Activated CD8-positive, alpha-beta T cell treated with anti-CD3 and anti-CD28 coated beads, Interleukin-2, amount 10 ng/mL, durations not matched to agents 7 days and 5 days (primary cell): ENCODE measurements at regions not wholly inside any gene's neighbourhood (a gene's known extent, or its start where the extent isn't known, plus 50 kb on each side); places are given as distances from the start of the nearest gene placed in this dataset.

Source experiments
- ATAC-seq: fragments of 150-1000 bp; cut with Tn5 transposase; one replicate; pipeline ENCODE4 v1.10.0; 2021; ENCODE audit warnings: moderate library complexity
- CTCF ChIA-PET: fragments of 350-600 bp; sonication (Branson Sonifier 250); formaldehyde crosslinking; loops from one replicate; lab custom pipeline; 2021; ENCODE audit warnings: antibody characterized with exemption; lab: Charles Lee
- POLR2A ChIA-PET: fragments of 350-600 bp; sonication (Branson Sonifier 250); formaldehyde crosslinking; loops from one replicate; lab custom pipeline; 2021; ENCODE audit warnings: antibody characterized with exemption; lab: Charles Lee
- DNase-seq: peaks from one replicate; pipeline ENCODE4 v3.0.0-alpha.2; 2020
- H3K27ac Mint-ChIP-seq: one replicate; pipeline ENCODE4 v1.8.0; 2021; ENCODE audit warnings: mild to moderate bottlenecking, mixed read lengths
- H3K27me3 Mint-ChIP-seq: one replicate; pipeline ENCODE4 v1.8.0; 2021; ENCODE audit warnings: low read depth, mixed read lengths
- H3K36me3 Mint-ChIP-seq: one replicate; pipeline ENCODE4 v1.8.0; 2021; ENCODE audit warnings: low read depth, mixed read lengths
- H3K4me1 Mint-ChIP-seq: one replicate; pipeline ENCODE4 v1.8.0; 2021; ENCODE audit warnings: low read depth, mixed read lengths
- H3K4me3 Mint-ChIP-seq: one replicate; pipeline ENCODE4 v1.8.0; 2021; ENCODE audit warnings: mild to moderate bottlenecking, mixed read lengths
- H3K9me3 Mint-ChIP-seq: one replicate; pipeline ENCODE4 v1.8.0; 2022; ENCODE audit warnings: mixed read lengths; ENCODE audit not compliant: insufficient read depth

- POLR2A ChIA-PET, result no interaction called here
- H3K4me1 Mint-ChIP-seq, result no peaks in the 10 kb centered on the region
- CTCF ChIA-PET, result no interaction called here
- no peaks in the 10 kb centered on the region for H3K27me3 Mint-ChIP-seq
- no peaks in the 10 kb centered on the region for H3K9me3 Mint-ChIP-seq
- no peaks in the 10 kb centered on the region for H3K36me3 Mint-ChIP-seq
- DNase-seq, result no peak
- H3K4me3 Mint-ChIP-seq, result no peak overlapping the region
- no peak overlapping the region for H3K27ac Mint-ChIP-seq
- no peak for ATAC-seq
These were observed 643.2 kb downstream of the SQOR start for GRCh38 chr15:46278062-46278461.

DNA sequence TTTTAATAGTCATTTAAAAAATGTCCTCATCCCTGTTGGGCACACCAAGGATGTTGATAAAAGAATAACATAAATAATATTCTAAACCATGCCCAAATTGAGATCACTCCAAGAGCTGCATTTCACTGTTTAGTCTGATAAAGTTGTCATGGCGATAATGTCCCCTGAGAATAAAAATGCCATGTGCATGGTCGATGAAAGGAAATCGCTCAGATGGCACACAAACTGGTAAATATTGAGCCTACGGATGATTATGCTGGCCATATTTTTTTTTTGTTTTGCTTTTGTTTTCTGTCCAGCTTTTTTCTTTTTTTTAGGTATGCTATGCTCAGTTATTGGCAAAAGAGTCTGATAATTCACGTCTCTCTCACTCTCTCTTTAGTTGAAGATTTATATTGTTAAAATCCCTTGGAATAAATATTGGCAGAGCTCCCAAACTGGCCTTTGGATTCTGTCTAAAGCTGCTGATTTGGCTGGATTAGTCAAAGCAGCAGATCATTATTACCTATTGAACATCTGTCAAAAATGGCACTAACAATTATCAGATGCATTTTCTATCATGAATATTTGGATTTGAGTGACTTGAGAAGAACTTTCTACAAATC, 643.8 kb downstream of the SQOR start:
- no peaks in the 10 kb centered on the region for H3K9me3 Mint-ChIP-seq
- ChIA-PET POLR2A (no interaction called here), CTCF (no interaction called here)
- H3K4me1 Mint-ChIP-seq, result no peaks in the 10 kb centered on the region
- H3K27ac Mint-ChIP-seq, result no peak overlapping the region
- ATAC-seq (no peak), DNase-seq (no peak)
- H3K4me3 Mint-ChIP-seq, result no peak overlapping the region
- H3K36me3 Mint-ChIP-seq, result no peaks in the 10 kb centered on the region
- H3K27me3 Mint-ChIP-seq, result no peaks in the 10 kb centered on the region

GRCh38 chr15:46280762-46281542, 646.1 kb downstream of the SQOR start:
- Mint-ChIP-seq H3K4me1 (no peaks in the 10 kb centered on the region), H3K27ac (no peak overlapping the region)
- CTCF ChIA-PET, result no interaction called here

DNA sequence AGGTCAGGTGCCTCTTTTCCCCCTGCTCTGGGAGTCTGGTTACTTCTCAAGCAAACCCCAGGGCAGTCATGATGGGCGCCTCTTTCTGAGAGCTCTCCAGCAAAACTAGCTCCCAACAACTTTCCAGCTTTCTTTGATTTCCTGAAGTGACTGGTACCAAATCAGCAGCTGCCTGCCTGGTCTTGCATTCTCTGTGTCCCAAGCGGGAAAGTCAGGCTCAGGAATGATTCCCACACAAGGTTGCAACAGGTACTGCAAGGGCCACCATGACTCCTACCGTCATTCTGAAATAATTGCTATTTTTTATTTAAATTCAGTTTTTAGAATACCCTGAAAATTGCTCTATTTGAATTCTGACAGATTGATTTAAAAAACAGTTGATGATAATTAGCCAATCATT, 658.7 kb downstream of the SQOR start:
- Mint-ChIP-seq H3K4me1 (no peaks in the 10 kb centered on the region), H3K9me3 (no peaks in the 10 kb centered on the region), H3K27me3 (no peaks in the 10 kb centered on the region), H3K36me3 (no peaks in the 10 kb centered on the region), H3K4me3 (no peak overlapping the region), H3K27ac (no peak overlapping the region)
- CTCF ChIA-PET, result interaction anchor here (1.5 kb wide), 1 partner anchor 9 kb away, joined by 3 read pairs; no protein-coding TSS in a partner anchor
- ATAC-seq, result no peak
- DNase-seq, result no peak
- POLR2A ChIA-PET, result no interaction called here

More at GRCh38 chr15:46280762-46281542, 646.1 kb downstream of the SQOR start:
- Mint-ChIP-seq H3K4me3 (no peak overlapping the region), H3K9me3 (no peaks in the 10 kb centered on the region), H3K36me3 (no peaks in the 10 kb centered on the region), H3K27me3 (no peaks in the 10 kb centered on the region)
- DNase-seq (no peak), ATAC-seq (no peak)
- POLR2A ChIA-PET, result interaction anchor here (0.8 kb wide), 1 partner anchor 12 kb away, joined by 3 read pairs; no protein-coding TSS in a partner anchor

- CTCF ChIA-PET, result no interaction called here
- Mint-ChIP-seq H3K9me3 (no peaks in the 10 kb centered on the region), H3K4me1 (no peaks in the 10 kb centered on the region), H3K36me3 (no peaks in the 10 kb centered on the region), H3K27me3 (no peaks in the 10 kb centered on the region), H3K27ac (no peak overlapping the region), H3K4me3 (no peak overlapping the region)
- POLR2A ChIA-PET, result no interaction called here
- DNase-seq, result no peak
- no peak for ATAC-seq
These were observed 661.2 kb downstream of the SQOR start for GRCh38 chr15:46296002-46296401.

GRCh38 chr15:46296797-46297196, 662.0 kb downstream of the SQOR start:
- Mint-ChIP-seq H3K36me3 (no peaks in the 10 kb centered on the region), H3K9me3 (no peaks in the 10 kb centered on the region), H3K27ac (no peak overlapping the region), H3K27me3 (no peaks in the 10 kb centered on the region), H3K4me1 (no peaks in the 10 kb centered on the region), H3K4me3 (no peak overlapping the region)
- DNase-seq (no peak), ATAC-seq (no peak)
- ChIA-PET POLR2A (no interaction called here), CTCF (no interaction called here)

GRCh38 chr15:46297766-46298165, 662.9 kb downstream of the SQOR start:
- H3K27me3 Mint-ChIP-seq, result no peaks in the 10 kb centered on the region
- CTCF ChIA-PET, result interaction anchor here (1.8 kb wide), 1 partner anchor 14 kb away, joined by 7 read pairs; no protein-coding TSS in a partner anchor

GRCh38 chr15:46300716-46301115, 665.9 kb downstream of the SQOR start:
- Mint-ChIP-seq H3K27ac (no peak overlapping the region), H3K4me1 (no peaks in the 10 kb centered on the region), H3K9me3 (no peaks in the 10 kb centered on the region), H3K27me3 (no peaks in the 10 kb centered on the region), H3K36me3 (no peaks in the 10 kb centered on the region), H3K4me3 (no peak overlapping the region)
- ATAC-seq (no peak), DNase-seq (no peak)
- CTCF ChIA-PET, result no interaction called here
- POLR2A ChIA-PET, result no interaction called here

More at GRCh38 chr15:46297766-46298165, 662.9 kb downstream of the SQOR start:
- Mint-ChIP-seq H3K4me1 (no peaks in the 10 kb centered on the region), H3K27ac (no peak overlapping the region), H3K4me3 (no peak overlapping the region), H3K9me3 (no peaks in the 10 kb centered on the region), H3K36me3 (no peaks in the 10 kb centered on the region)
- ATAC-seq, result no peak
- POLR2A ChIA-PET, result no interaction called here
- DNase-seq, result no peak

DNA sequence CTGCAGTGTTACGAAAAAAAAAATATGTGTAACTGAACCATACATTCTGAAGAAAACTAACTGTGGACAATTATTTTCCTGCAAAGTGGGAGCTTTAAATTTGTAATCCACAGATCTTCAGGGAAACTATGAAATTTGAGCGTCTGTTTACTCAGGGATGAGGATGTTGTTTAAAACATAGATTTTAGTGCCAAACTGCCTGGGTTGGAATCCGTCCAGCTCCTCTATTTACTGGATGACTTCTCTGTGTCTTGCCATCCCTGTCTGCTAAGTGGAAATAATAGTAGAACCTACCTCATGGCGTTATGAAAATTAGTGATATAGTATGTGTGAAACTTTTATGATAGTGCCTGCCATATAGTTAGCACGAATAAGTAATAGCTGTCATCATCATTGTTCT, 666.5 kb downstream of the SQOR start:
- CTCF ChIA-PET, result no interaction called here
- no peak overlapping the region for H3K4me3 Mint-ChIP-seq
- H3K27me3 Mint-ChIP-seq, result no peaks in the 10 kb centered on the region
- no peak overlapping the region for H3K27ac Mint-ChIP-seq
- DNase-seq (no peak), ATAC-seq (no peak)
- no peaks in the 10 kb centered on the region for H3K36me3 Mint-ChIP-seq
- POLR2A ChIA-PET, result no interaction called here
- no peaks in the 10 kb centered on the region for H3K4me1 Mint-ChIP-seq
- H3K9me3 Mint-ChIP-seq, result no peaks in the 10 kb centered on the region

- ATAC-seq (no peak), DNase-seq (no peak)
- H3K36me3 Mint-ChIP-seq, result no peaks in the 10 kb centered on the region
- no peaks in the 10 kb centered on the region for H3K27me3 Mint-ChIP-seq
- ChIA-PET POLR2A (no interaction called here), CTCF (no interaction called here)
- no peaks in the 10 kb centered on the region for H3K4me1 Mint-ChIP-seq
- no peak overlapping the region for H3K4me3 Mint-ChIP-seq
- H3K27ac Mint-ChIP-seq, result no peak overlapping the region
- H3K9me3 Mint-ChIP-seq, result no peaks in the 10 kb centered on the region
These were observed 667.0 kb downstream of the SQOR start for GRCh38 chr15:46301826-46302225.

DNA sequence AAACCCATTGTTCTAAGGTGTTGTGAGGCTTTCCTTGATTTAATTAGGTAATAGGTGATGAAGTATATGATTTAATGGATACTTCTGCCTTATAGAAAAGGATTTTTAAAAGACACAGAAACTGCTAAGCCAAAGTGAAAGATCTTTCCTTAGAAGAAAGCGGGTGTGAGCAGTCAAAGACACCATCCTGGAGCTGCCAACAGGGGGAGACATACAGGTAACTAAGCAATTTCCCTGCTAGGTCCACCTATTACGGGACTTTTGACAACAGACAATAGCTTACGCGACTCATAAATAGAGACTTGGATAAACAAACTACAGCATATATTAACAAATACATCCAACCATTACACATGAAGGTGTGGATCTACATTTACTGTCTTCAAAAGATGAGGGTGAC, 669.5 kb downstream of the SQOR start:
- no peaks in the 10 kb centered on the region for H3K9me3 Mint-ChIP-seq
- no peaks in the 10 kb centered on the region for H3K27me3 Mint-ChIP-seq
- H3K36me3 Mint-ChIP-seq, result no peaks in the 10 kb centered on the region
- no peaks in the 10 kb centered on the region for H3K4me1 Mint-ChIP-seq
- ChIA-PET POLR2A (no interaction called here), CTCF (interaction anchor here (1.2 kb wide), 1 partner anchor 11 kb away, joined by 3 read pairs; no protein-coding TSS in a partner anchor)
- H3K27ac Mint-ChIP-seq, result no peak overlapping the region
- DNase-seq (peak; percentile 24), ATAC-seq (no peak)
- no peak overlapping the region for H3K4me3 Mint-ChIP-seq

DNA sequence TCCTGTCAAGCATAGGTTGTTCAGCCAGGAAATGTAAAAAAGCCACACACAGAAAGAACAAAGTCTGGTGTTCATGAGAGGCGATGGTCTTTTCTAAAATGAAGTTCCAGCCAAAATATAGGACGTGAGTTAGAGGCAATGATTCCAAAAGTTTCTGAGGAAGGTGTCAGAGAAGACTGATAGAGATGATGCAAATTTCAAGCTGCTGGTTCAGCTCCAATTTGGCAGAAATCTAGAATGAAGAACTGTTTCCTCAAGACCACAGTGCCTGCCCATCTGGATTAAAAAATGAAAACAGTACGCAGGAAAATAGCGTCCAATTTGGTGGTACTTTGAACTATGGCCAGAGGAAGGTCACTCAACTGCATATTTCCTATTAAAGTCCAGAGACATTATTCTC, 672.9 kb downstream of the SQOR start:
- Mint-ChIP-seq H3K27ac (no peak overlapping the region), H3K27me3 (no peaks in the 10 kb centered on the region), H3K9me3 (no peaks in the 10 kb centered on the region), H3K4me1 (no peaks in the 10 kb centered on the region), H3K36me3 (no peaks in the 10 kb centered on the region), H3K4me3 (no peak overlapping the region)
- no peak for DNase-seq
- ChIA-PET POLR2A (no interaction called here), CTCF (no interaction called here)
- no peak for ATAC-seq
